NCI-H82 treated with DMSO at 0.1 percent for 48 hours (cell line): ENCODE measurements at regions not wholly inside any gene's neighbourhood (a gene's known extent, or its start where the extent isn't known, plus 50 kb on each side); places are given as distances from the start of the nearest gene placed in this dataset.

ENCODE experiments used
- DNase-seq: peaks from one replicate; lab custom pipeline; 2025; ENCODE audit not compliant: unreplicated experiment; lab: John Stamatoyannopoulos, UW

- no peak for DNase-seq
Observed at GRCh38 chr11:119860561-119861094, 131.6 kb upstream of the NECTIN1 start.

DNA sequence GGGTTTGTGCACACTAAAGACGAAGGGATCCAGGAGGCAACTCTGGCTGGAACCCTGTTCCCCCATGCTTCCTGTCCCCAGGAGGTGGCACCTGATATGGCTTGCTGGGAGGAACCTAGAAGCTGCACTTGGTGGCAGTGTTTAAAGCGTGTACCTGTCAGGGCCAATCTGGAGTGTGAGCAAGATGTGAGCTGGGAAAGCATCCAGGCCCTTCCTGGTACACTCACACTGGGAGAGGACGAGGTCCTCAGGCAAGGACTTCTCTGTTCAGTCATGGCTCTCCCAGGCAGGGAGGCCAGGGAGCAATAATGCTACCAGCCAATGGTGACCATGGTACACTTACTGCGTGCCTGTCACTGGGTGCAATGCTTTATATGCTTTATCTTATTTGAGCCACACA lies 130.7 kb upstream of the NECTIN1 start:
- DNase-seq: no peak

DNA sequence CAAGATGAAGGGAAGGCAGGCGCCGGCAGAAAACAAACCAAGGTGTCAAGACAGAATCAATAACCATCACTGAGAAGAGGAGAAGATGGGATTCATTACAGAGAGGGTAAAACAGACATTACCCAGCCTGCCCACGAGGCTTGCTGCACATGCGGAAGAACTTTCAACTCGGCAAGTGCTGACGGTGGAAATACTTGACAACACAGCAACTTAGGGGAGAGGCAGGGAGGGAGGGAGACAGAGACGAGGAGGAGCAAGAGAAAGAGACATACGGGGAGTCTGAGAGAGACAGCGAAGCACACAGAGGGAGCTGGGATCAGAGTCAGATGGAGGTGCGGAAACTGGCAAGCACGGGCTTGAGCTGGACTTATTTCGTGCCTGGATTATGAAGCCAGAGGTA lies 129.3 kb upstream of the NECTIN1 start:
- DNase-seq: no peak

GRCh38 chr11:119856681-119857485 lies 127.9 kb upstream of the NECTIN1 start:
- DNase-seq: no peak

DNA sequence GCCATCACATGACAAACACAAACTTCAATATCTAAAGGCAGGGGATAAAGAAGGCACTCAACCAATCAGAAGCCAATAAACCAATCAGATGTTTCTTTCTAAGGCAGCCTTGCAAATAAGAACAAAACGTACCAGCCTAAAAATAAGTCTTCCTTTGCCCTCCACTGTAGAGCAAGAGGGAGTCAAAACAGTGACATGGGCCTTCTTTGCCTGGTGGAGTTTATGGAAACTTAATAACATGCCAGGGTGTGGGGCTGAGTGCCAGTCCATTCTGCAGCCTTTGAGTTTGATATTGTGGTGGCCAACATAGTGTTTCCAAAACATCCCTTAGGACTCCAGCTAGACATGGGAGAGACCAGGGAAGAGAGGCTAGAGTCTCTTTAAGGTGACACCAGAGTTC lies 126.1 kb upstream of the NECTIN1 start:
- no peak for DNase-seq

DNA sequence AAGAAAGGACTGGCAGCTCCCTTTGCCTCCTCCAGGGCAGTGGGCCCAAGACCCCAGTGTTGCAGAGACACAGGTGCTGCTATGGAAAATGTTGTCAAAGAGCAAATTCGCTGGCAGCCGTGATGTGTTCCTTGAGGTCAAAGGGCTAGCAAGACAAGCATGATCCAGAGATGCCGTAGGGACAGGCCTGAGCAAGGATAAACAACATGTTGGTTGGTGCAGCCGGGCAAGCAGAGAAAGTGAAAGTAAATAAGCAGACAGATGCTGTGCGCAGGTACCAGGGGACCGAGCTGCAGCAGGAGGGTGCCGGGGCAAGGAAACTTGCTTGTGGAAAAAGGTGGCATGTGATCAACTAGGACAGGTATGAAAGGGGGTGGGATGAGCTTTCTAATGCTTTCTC lies 125.5 kb upstream of the NECTIN1 start:
- DNase-seq: no peak

- DNase-seq: no peak
Observed at GRCh38 chr11:119853581-119854360, 124.8 kb upstream of the NECTIN1 start.

GRCh38 chr11:119852741-119853140 lies 123.7 kb upstream of the NECTIN1 start:
- DNase-seq: no peak

DNA sequence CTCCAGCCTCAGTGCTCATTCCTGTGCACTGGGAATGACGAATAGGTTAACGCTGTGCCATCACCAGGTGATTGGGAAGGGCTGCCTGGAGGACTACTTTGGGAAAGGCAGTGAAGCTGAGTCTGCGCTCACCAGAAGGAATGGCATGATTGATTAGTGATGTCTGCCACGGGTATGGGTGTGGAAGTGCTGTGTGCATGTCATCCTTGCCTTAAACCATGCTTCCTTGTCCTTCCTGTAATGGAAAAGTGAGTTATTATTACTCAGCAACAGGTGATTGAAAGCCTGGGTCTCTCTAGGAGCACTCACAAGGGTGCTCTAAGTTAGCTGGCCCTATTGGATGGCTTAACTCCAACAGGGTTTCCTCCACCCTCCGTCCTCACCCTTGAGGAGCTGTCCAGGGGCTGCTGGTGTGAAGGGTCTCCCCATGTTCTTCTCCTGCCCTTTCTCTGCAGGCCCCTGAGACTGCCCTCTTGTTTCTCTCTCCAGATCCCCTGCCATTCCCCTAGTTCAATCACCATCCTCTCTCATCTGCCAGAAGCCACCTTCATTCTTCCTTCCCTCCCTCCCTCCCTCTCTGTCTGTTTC lies 121.9 kb upstream of the NECTIN1 start:
- no peak for DNase-seq

GRCh38 chr11:119849872-119850271 lies 120.9 kb upstream of the NECTIN1 start:
- DNase-seq: no peak

DNA sequence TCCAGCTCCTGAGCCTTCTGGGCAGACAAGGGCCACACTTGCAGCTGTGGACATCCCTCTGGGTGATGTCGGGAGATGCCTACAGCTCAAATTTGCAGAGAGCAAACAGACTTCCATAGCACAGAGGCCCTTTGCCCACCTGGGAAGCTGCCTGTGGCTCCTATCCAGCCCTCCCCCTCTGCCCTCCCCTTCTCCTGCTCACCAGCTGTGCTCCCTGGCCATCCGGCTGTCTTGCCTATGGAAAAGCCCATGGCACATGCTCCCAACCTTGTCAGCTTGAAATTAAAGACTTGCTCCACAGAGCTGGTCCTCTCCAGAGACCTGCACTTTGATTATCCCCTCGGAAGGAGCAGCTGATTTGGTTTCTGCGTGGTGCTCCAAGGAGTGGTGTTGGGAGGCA lies 118.9 kb upstream of the NECTIN1 start:
- DNase-seq: no peak

- no peak for DNase-seq
Observed at GRCh38 chr11:119846374-119846773, 117.4 kb upstream of the NECTIN1 start.

DNA sequence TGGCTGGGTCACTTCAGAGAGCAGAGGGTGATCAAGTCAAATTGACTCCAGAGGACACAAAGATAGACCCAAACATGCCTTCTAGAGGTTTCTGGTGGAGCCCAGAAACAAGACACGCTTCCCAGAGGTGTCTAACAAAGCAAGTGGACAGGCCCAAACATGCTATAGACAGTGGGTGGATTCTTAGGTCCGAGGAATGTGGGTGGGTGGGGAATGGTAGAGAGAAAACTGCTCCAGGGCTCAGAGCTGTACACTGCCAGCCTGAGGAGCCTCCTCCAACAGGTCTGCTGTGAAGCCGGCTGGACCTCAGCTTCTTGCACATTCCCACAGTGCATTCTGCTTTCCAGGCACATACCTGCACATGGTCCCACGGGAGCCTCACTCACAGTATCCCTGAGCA lies 116.8 kb upstream of the NECTIN1 start:
- DNase-seq: no peak

GRCh38 chr11:119845305-119845704 lies 116.3 kb upstream of the NECTIN1 start:
- no peak for DNase-seq

GRCh38 chr11:119844808-119845207 lies 115.8 kb upstream of the NECTIN1 start:
- DNase-seq: no peak

GRCh38 chr11:119843877-119844276 lies 114.9 kb upstream of the NECTIN1 start:
- DNase-seq: no peak

DNA sequence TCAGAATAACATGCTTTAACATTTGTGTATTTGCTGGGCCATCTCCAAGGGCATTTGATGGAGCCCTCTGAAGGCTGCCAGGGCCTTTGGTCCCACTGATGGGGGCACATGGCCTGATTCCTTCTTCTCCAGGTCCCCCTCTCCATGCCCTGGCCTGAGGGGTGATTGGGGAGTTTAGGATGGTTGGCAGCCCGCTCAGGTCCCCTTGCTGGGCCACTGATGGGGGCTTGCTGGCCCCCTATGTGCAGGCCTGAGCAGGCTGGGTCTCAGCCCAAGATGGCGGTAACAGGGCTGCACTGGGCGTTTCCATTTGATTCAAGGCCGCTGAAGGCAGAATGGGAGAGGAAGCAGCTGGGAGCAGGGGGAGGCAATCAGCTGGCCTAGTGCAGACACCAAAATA lies 113.7 kb upstream of the NECTIN1 start:
- no peak for DNase-seq

GRCh38 chr11:119839476-119840133 lies 110.6 kb upstream of the NECTIN1 start:
- DNase-seq: peak; percentile 21

DNA sequence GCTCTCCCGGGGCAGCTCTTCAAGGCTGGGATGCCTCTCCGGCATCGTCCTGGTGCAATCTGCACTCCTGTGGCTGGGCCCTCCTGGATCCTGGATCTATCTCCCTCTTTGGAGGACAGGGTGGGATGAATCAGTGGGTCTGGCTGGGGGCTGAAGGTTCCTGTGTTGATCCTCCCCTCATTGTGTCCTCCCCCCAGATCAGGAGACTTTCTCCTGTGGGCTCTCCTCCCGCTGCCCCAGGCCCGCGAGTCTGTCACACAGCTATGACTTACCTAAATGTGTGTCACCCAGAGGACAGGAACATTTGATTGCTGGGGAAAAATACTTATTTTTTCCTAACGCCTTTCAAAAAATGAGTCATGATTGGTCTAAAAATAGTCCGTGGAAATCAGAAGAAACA lies 106.8 kb upstream of the NECTIN1 start:
- DNase-seq: no peak

DNA sequence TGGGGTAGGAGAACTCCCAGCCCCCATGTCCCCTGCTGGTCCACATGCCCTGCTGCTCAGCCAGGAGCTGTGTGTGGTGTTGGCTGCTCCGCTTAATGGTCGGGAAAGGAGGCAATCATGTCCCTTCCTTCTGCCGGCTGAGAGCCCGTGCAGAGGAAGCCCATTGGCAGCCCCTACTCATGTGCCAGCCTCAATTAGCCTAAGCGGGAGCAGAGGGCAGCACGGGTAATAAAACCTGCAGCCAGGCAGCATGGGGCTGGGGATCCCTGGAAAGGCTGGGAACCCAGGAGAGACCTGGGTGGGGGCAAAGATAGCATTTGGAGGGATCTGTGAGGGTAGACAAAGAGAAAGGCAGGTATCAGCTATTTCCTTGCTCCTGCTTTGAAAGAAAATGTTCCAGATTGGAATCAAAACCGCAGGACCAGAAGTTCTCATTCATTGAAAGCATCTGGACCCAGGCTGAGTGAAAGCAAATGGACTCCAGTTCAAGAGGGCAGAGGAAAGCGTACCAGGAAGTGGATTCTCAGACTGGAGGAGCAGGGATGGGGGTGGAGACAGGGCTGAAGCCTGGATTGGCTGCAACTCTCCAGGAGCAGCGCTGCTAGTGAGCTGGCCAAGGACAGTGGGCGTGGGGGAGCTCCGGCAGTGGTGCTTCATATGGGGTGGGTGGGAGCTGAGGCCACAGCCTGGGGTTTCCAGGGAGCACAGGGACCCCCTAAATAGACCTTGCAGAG lies 103.4 kb upstream of the NECTIN1 start:
- DNase-seq: peak; percentile 20

GRCh38 chr11:119831011-119831410 lies 102.0 kb upstream of the NECTIN1 start:
- DNase-seq: no peak
